ENCODE measurements at regions not wholly inside any gene's neighbourhood (a gene's known extent, or its start where the extent isn't known, plus 50 kb on each side); places are given as distances from the start of the nearest gene placed in this dataset.

- DNase-seq (ENCODE audit: low read depth in 2 of 2), result no peak
Observed at GRCh38 chr20:6831461-6831860, 64.0 kb downstream of the BMP2 start.

GRCh38 chr20:6832811-6833210, 65.3 kb downstream of the BMP2 start:
- DNase-seq (ENCODE audit: low read depth in 2 of 2), result no peak

GRCh38 chr20:6835609-6836008, 68.1 kb downstream of the BMP2 start:
- DNase-seq (ENCODE audit: low read depth in 2 of 2), result no peak

GRCh38 chr20:6836821-6837374, 69.4 kb downstream of the BMP2 start:
- no peak for DNase-seq (ENCODE audit: low read depth in 2 of 2)

- DNase-seq (ENCODE audit: low read depth in 2 of 2), result no peak
Observed at GRCh38 chr20:6837730-6838129, 70.2 kb downstream of the BMP2 start.

GRCh38 chr20:6838181-6838826, 70.8 kb downstream of the BMP2 start:
- no peak for DNase-seq (ENCODE audit: low read depth in 2 of 2)

- no peak for DNase-seq (ENCODE audit: low read depth in 2 of 2)
Observed at GRCh38 chr20:6841128-6841527, 73.6 kb downstream of the BMP2 start.

- DNase-seq (ENCODE audit: low read depth in 2 of 2), result no peak
Observed at GRCh38 chr20:6845141-6845540, 77.7 kb downstream of the BMP2 start.

- DNase-seq (ENCODE audit: low read depth in 2 of 2), result no peak
Observed at GRCh38 chr20:6848041-6848440, 80.6 kb downstream of the BMP2 start.

GRCh38 chr20:6848992-6849391, 81.5 kb downstream of the BMP2 start:
- no peak for DNase-seq (ENCODE audit: low read depth in 2 of 2)

- DNase-seq (ENCODE audit: low read depth in 2 of 2), result no peak
Observed at GRCh38 chr20:6851136-6851535, 83.7 kb downstream of the BMP2 start.

- no peak for DNase-seq (ENCODE audit: low read depth in 2 of 2)
Observed at GRCh38 chr20:6852478-6852877, 85.0 kb downstream of the BMP2 start.

GRCh38 chr20:6855104-6855503, 87.6 kb downstream of the BMP2 start:
- DNase-seq (ENCODE audit: low read depth in 2 of 2), result no peak

- DNase-seq (ENCODE audit: low read depth in 2 of 2), result no peak
Observed at GRCh38 chr20:6855796-6856195, 88.3 kb downstream of the BMP2 start.

- DNase-seq (ENCODE audit: low read depth in 2 of 2), result no peak
Observed at GRCh38 chr20:6857927-6858326, 90.4 kb downstream of the BMP2 start.

- DNase-seq (ENCODE audit: low read depth in 2 of 2), result no peak
Observed at GRCh38 chr20:6863355-6863754, 95.9 kb downstream of the BMP2 start.

- no peak for DNase-seq (ENCODE audit: low read depth in 2 of 2)
Observed at GRCh38 chr20:6863798-6864201, 96.3 kb downstream of the BMP2 start.

GRCh38 chr20:6864740-6865139, 97.3 kb downstream of the BMP2 start:
- DNase-seq (ENCODE audit: low read depth in 2 of 2), result no peak

- no peak for DNase-seq (ENCODE audit: low read depth in 2 of 2)
Observed at GRCh38 chr20:6866741-6867140, 99.3 kb downstream of the BMP2 start.

- DNase-seq (ENCODE audit: low read depth in 2 of 2), result no peak
Observed at GRCh38 chr20:6868861-6869260, 101.4 kb downstream of the BMP2 start.

- DNase-seq (ENCODE audit: low read depth in 2 of 2), result no peak
Observed at GRCh38 chr20:6870559-6870958, 103.1 kb downstream of the BMP2 start.

GRCh38 chr20:6877633-6878032, 110.1 kb downstream of the BMP2 start:
- DNase-seq (ENCODE audit: low read depth in 2 of 2), result no peak

GRCh38 chr20:6882561-6883291, 115.2 kb downstream of the BMP2 start:
- DNase-seq (ENCODE audit: low read depth in 2 of 2), result peak in 1 of 2 experiments; percentile 63
